ENCODE measurements at regions not wholly inside any gene's neighbourhood (a gene's known extent, or its start where the extent isn't known, plus 50 kb on each side); places are given as distances from the start of the nearest gene placed in this dataset.

DNA sequence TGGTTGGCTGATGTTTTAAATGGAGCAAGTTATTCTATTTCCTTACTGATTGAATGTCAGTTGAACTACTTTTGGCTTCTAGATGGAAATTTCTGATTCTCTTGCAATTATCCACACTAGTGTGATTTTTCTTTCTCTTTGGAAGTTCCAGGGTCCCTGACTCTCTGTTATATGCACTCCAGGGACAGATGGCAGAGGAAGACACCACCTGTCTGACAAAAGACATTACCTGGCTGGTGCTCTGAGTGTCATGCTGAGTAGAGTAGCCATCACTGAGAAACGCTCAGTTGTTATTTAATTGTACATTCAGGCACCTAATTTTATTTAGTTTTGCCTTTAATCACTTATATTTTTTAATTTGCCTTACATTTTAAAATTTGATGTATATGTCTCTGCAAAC is 105.4 kb upstream of the TLL1 start:
- Histone ChIP-seq H3K4me1 (ENCODE audit: control insufficient read depth, extremely low read depth, insufficient read depth, low read length) (no peaks in the 10 kb centered on the region), H3K27ac (ENCODE audit: control insufficient read depth, insufficient read depth, low read length) (no peak overlapping the region), H3K79me2 (ENCODE audit: control insufficient read depth, insufficient read depth, low read length) (no peaks in the 10 kb centered on the region), H3K9me3 (ENCODE audit: control insufficient read depth, low read depth, low read length) (no peaks in the 10 kb centered on the region), H3K4me2 (ENCODE audit: control insufficient read depth, extremely low read depth, insufficient read depth, low read depth, low read length) (no peak overlapping the region), H2AFZ (ENCODE audit: control insufficient read depth, low read length) (no peak overlapping the region), H4K20me1 (ENCODE audit: control insufficient read depth, extremely low read depth, insufficient read depth, low read length) (no peaks in the 10 kb centered on the region), H3K9me1 (ENCODE audit: control insufficient read depth, extremely low read depth, insufficient read depth, low read length) (no peaks in the 10 kb centered on the region), H3K27me3 (ENCODE audit: control insufficient read depth, extremely low read depth, insufficient read depth, low read length) (no peaks in the 10 kb centered on the region), H3K9ac (ENCODE audit: control insufficient read depth, extremely low read depth, insufficient read depth, low read length) (no peak overlapping the region), H3K36me3 (ENCODE audit: control insufficient read depth in 2 of 2, extremely low read depth in 1 of 2, insufficient read depth in 2 of 2, low read length in 2 of 2) (no peaks in the 10 kb centered on the region), H3K4me3 (ENCODE audit: control insufficient read depth in 2 of 3, extremely low read depth in 1 of 3, insufficient read depth in 2 of 3, low read depth in 1 of 3, low read length in 3 of 3) (no peak overlapping the region)
- no peak for DNase-seq (ENCODE audit: low read depth, low spot score)
- TF ChIP-seq EZH2 (IDR thresholded peaks at IDR 0.05; ENCODE audit: low read length) = no peak
- TF ChIP-seq, protein P1, sequence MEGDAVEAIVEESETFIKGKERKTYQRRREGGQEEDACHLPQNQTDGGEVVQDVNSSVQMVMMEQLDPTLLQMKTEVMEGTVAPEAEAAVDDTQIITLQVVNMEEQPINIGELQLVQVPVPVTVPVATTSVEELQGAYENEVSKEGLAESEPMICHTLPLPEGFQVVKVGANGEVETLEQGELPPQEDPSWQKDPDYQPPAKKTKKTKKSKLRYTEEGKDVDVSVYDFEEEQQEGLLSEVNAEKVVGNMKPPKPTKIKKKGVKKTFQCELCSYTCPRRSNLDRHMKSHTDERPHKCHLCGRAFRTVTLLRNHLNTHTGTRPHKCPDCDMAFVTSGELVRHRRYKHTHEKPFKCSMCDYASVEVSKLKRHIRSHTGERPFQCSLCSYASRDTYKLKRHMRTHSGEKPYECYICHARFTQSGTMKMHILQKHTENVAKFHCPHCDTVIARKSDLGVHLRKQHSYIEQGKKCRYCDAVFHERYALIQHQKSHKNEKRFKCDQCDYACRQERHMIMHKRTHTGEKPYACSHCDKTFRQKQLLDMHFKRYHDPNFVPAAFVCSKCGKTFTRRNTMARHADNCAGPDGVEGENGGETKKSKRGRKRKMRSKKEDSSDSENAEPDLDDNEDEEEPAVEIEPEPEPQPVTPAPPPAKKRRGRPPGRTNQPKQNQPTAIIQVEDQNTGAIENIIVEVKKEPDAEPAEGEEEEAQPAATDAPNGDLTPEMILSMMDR (optimal IDR thresholded peaks at IDR 0.05 in 1 of 3, IDR thresholded peaks at IDR 0.05 in 1 of 3, conservative IDR thresholded peaks at IDR 0.05 in 1 of 3; ENCODE audit: extremely low read depth in 1 of 3, insufficient read depth in 2 of 3, low read length in 3 of 3) = no peak
- dilution Hi-C loops (cut with MboI; ENCODE audit: extremely low pct_ligation_motif_present, low sequenced_read_pairs) = no loop called here
- no peak for FAIRE-seq

DNA sequence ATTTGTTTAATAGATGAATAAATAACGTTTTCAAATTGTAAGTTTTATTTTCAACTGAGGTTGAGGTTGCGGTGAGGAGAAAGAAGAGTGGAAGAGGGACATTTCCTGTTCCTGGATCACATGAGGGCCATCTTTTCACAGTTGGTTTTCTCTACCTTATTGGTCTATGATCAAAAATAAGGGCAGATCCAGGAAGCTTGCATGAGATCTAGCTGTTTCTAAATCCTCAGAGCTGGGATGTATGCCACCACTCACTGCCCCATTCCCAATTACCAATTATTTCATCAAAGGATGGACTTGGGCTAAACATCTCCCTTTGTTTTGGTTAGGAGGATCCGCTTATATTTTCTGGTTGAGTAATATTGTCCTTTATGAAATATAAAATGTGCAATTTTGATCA is 104.8 kb upstream of the TLL1 start:
- Histone ChIP-seq H3K27me3 (ENCODE audit: control insufficient read depth, extremely low read depth, insufficient read depth, low read length) (no peaks in the 10 kb centered on the region), H2AFZ (ENCODE audit: control insufficient read depth, low read length) (no peak overlapping the region)

More for the DNA sequence above, 104.8 kb upstream of the TLL1 start:
- no peak for TF ChIP-seq EZH2 (IDR thresholded peaks at IDR 0.05; ENCODE audit: low read length)
- TF ChIP-seq, protein P1 (optimal IDR thresholded peaks at IDR 0.05 in 1 of 3, IDR thresholded peaks at IDR 0.05 in 1 of 3, conservative IDR thresholded peaks at IDR 0.05 in 1 of 3; ENCODE audit: extremely low read depth in 1 of 3, insufficient read depth in 2 of 3, low read length in 3 of 3) = no peak
- no peaks in the 10 kb centered on the region for H3K9me1 ChIP-seq (ENCODE audit: control insufficient read depth, extremely low read depth, insufficient read depth, low read length)
- dilution Hi-C loops (cut with MboI; ENCODE audit: extremely low pct_ligation_motif_present, low sequenced_read_pairs) = no loop called here
- no peak overlapping the region for H3K4me2 ChIP-seq (ENCODE audit: control insufficient read depth, extremely low read depth, insufficient read depth, low read depth, low read length)
- H3K79me2 ChIP-seq (ENCODE audit: control insufficient read depth, insufficient read depth, low read length) = no peaks in the 10 kb centered on the region
- DNase-seq (ENCODE audit: low read depth, low spot score) = no peak
- no peak overlapping the region for H3K4me3 ChIP-seq (ENCODE audit: control insufficient read depth in 2 of 3, extremely low read depth in 1 of 3, insufficient read depth in 2 of 3, low read depth in 1 of 3, low read length in 3 of 3)
- H3K36me3 ChIP-seq (ENCODE audit: control insufficient read depth in 2 of 2, extremely low read depth in 1 of 2, insufficient read depth in 2 of 2, low read length in 2 of 2) = no peaks in the 10 kb centered on the region
- H3K27ac ChIP-seq (ENCODE audit: control insufficient read depth, insufficient read depth, low read length) = no peak overlapping the region
- no peak for FAIRE-seq
- H3K4me1 ChIP-seq (ENCODE audit: control insufficient read depth, extremely low read depth, insufficient read depth, low read length) = no peaks in the 10 kb centered on the region
- no peak overlapping the region for H3K9ac ChIP-seq (ENCODE audit: control insufficient read depth, extremely low read depth, insufficient read depth, low read length)
- H3K9me3 ChIP-seq (ENCODE audit: control insufficient read depth, low read depth, low read length) = no peaks in the 10 kb centered on the region
- H4K20me1 ChIP-seq (ENCODE audit: control insufficient read depth, extremely low read depth, insufficient read depth, low read length) = no peaks in the 10 kb centered on the region
